ENCODE measurements at regions not wholly inside any gene's neighbourhood (a gene's known extent, or its start where the extent isn't known, plus 50 kb on each side); places are given as distances from the start of the nearest gene placed in this dataset.

DNA sequence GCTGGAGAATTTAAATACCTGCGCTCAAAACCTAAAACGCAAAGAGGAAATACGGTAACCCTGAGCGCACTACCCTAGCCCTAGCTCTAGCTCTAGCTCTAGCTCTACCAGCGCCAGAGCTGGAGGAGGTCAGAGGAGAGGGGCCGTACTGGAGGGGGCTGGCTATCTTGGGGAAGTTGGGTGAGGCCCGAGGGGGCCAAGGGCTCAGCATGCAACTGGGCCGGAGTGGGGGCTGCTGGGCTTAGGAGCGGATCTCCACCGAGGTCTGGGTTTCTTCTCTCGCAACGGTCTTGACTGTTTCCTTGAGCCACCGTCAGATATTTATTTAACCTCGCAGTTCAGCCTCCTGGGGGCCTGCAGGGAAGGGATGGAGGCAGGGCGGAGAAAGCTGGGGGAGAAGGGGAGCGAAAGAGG lies 91.0 kb downstream of the NCR2 start:
- H3K27me3 ChIP-seq, result peaks cover 16% of the 10 kb centered on the region
- ATAC-seq (no peak), DNase-seq (no peak)
- intact Hi-C loops (cut with DNase I), result loop anchor here (10.0 kb wide), 1 partner anchor 168 kb away; no protein-coding TSS in a partner anchor
- no peaks in the 10 kb centered on the region for H3K9me3 ChIP-seq
- H3K36me3 ChIP-seq, result no peaks in the 10 kb centered on the region
- no peak overlapping the region for H3K27ac ChIP-seq
- TF ChIP-seq, protein P1, sequence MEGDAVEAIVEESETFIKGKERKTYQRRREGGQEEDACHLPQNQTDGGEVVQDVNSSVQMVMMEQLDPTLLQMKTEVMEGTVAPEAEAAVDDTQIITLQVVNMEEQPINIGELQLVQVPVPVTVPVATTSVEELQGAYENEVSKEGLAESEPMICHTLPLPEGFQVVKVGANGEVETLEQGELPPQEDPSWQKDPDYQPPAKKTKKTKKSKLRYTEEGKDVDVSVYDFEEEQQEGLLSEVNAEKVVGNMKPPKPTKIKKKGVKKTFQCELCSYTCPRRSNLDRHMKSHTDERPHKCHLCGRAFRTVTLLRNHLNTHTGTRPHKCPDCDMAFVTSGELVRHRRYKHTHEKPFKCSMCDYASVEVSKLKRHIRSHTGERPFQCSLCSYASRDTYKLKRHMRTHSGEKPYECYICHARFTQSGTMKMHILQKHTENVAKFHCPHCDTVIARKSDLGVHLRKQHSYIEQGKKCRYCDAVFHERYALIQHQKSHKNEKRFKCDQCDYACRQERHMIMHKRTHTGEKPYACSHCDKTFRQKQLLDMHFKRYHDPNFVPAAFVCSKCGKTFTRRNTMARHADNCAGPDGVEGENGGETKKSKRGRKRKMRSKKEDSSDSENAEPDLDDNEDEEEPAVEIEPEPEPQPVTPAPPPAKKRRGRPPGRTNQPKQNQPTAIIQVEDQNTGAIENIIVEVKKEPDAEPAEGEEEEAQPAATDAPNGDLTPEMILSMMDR (IDR thresholded peaks at IDR 0.05), result no peak
- H3K4me1 ChIP-seq, result peaks cover 24% of the 10 kb centered on the region
- no peak overlapping the region for H3K4me3 ChIP-seq

DNA sequence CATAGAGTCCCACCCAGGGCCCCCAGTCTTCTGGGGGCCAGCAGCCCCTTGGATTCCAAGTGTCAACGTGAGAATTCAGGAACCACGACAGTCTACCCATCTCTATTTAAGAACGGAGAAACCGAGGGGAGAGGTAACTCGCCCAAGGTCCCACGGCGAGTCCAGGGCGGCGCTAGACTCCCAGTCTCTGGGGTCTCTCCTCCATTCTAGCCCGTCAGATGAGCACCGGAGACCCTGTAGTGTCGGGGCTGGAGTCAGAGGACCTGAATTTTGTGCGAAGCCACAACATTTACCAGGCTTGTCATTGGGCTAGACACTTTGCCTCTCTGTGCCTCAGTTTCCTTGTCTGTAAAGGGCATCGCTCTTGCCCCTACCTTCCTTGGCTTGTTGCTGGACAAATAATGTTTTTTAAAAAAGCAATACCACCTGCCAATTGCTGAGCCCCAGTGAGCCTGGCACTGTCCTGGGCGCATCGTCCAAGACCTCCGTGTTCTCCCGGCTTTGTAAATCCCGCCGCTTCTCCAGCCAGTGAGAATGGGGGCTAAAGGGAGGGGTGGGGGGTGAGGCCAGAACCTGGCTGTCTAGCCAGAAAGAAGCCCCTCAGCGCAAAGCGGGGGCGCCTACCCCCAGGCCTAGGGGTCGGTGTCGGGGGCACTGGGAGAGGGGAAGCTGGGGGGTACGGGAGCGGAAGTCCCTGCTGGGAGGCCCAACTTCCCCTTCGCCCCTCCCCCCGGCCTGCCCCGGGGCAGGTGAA lies 91.7 kb downstream of the NCR2 start:
- Histone ChIP-seq H3K27me3 (peaks cover 16% of the 10 kb centered on the region), H3K9me3 (no peaks in the 10 kb centered on the region), H3K4me3 (peak overlapping the region; percentile 56), H3K27ac (peak overlapping the region; percentile 72), H3K4me1 (peaks cover 24% of the 10 kb centered on the region), H3K36me3 (no peaks in the 10 kb centered on the region)
- TF ChIP-seq, protein P1 (IDR thresholded peaks at IDR 0.05), result no peak
- no peak for ATAC-seq
- DNase-seq, result no peak
- intact Hi-C loops (cut with DNase I), result loop anchor here (10.0 kb wide), 1 partner anchor 168 kb away; no protein-coding TSS in a partner anchor

DNA sequence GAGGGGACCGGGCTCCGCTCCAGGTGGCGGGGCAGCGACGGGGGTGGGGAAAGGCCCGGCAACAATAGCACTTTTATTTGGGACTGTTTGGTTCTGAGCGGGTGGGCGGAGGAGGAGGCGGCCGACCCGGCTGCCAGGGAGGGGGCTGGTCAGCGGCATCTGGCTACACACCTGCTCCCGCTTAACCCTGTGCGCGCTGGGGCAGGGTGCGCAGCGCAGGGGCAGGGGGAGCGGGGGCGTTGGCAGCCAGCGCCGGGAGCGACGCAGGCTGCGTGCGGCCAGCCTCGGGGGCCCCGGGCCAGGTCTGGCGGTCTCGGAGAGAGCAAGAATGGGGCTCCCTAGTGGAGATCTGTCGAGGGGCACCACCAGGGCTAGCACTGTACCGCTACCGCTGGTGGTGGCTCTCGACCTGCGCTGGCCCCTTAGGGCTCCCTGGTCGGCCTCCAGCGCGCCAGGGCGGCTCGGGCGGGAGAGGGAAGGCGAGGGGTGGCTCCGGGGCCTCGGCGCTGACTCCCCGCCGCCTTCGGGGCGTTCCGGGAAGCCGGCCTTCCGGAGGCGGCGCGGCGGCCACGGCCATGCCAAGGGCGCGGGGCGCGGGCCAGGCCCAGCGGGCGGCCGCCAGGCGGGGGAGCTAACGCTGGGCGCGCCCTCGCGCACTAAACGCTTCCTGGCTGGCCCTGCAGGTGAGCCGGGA lies 92.4 kb downstream of the NCR2 start:
- peak overlapping the region; percentile 56 for H3K4me3 ChIP-seq
- peak; percentile 82 for DNase-seq
- intact Hi-C loops (cut with DNase I), result loop anchor here (10.0 kb wide), 1 partner anchor 167 kb away; no protein-coding TSS in a partner anchor
- H3K36me3 ChIP-seq, result no peaks in the 10 kb centered on the region
- ATAC-seq, result peak; percentile 80
- H3K27ac ChIP-seq, result peak overlapping the region; percentile 72
- peaks cover 24% of the 10 kb centered on the region for H3K4me1 ChIP-seq
- no peaks in the 10 kb centered on the region for H3K9me3 ChIP-seq
- peaks cover 16% of the 10 kb centered on the region for H3K27me3 ChIP-seq
- TF ChIP-seq, protein P1 (IDR thresholded peaks at IDR 0.05), result no peak

DNA sequence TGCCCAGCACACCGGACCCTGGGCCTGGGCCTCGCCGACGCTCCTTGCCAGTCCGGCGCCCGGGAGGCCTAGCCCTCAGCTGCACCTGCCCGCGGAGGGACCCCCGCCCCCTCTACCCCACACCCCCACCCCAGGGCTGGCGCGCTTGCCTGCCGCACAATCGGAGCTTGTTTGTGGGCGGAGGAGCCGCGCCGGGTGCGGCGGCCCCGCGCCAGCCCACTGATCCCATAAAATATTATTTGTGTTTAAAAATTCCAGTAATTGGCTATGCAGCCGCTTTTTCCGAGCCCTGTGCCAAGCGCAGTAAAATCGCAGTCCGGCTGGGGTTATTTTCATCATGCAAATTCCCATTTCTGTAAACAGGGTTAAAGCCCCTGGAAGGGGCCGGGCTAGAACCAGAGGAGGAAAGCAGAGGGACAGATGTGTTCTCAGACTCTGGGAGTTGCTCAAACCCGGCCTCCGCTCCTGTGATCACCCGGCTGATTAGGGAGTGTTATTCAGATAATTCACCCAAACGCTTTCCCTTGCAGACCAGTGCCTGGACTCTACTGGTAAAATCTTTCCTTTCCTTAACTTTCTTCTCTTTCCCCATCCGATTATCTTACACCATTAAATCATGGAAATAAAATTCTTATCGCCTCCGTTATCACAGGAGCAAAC lies 93.1 kb downstream of the NCR2 start:
- peak overlapping the region; percentile 56 for H3K4me3 ChIP-seq
- no peaks in the 10 kb centered on the region for H3K36me3 ChIP-seq
- H3K9me3 ChIP-seq, result no peaks in the 10 kb centered on the region
- no peak for DNase-seq
- peaks cover 16% of the 10 kb centered on the region for H3K27me3 ChIP-seq
- peak overlapping the region; percentile 72 for H3K27ac ChIP-seq
- intact Hi-C loops (cut with DNase I), result loop anchor here (10.0 kb wide), 1 partner anchor 166 kb away; no protein-coding TSS in a partner anchor
- no peak for ATAC-seq
- H3K4me1 ChIP-seq, result peaks cover 24% of the 10 kb centered on the region
- TF ChIP-seq, protein P1 (IDR thresholded peaks at IDR 0.05), result no peak

DNA sequence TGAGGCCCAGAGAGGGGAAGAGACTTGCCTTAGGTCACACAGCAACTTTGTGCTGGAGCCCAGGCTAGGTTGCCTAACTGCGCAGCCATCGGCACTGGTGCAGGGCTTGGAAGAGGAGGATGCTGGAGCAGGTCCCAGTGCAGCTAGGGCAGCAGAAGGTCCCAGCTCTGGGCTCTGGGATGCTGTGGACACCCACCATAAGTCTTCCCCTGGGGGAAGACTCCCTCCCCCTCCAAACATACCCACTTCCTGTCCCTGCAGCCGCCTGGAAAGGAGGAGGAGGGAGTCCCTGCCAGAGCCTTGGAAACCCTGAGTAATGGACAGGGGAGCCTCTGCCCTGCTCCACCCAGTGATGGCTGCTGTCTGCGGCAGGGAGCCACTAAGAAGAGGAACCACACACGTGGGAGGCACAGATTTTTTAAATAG lies 93.6 kb downstream of the NCR2 start:
- peaks cover 24% of the 10 kb centered on the region for H3K4me1 ChIP-seq
- ATAC-seq (peak; percentile 30), DNase-seq (no peak)
- H3K36me3 ChIP-seq, result no peaks in the 10 kb centered on the region
- peaks cover 16% of the 10 kb centered on the region for H3K27me3 ChIP-seq
- intact Hi-C loops (cut with DNase I), result loop anchor here (10.0 kb wide), 1 partner anchor 166 kb away; no protein-coding TSS in a partner anchor
- H3K9me3 ChIP-seq, result no peaks in the 10 kb centered on the region
- peak overlapping the region; percentile 56 for H3K4me3 ChIP-seq
- TF ChIP-seq, protein P1 (IDR thresholded peaks at IDR 0.05), result no peak
- no peak overlapping the region for H3K27ac ChIP-seq
